Stimulated activated naive CD4-positive, alpha-beta T cell (primary cell): ENCODE measurements at regions not wholly inside any gene's neighbourhood (a gene's known extent, or its start where the extent isn't known, plus 50 kb on each side); places are given as distances from the start of the nearest gene placed in this dataset.

Experiments
- DNase-seq, 6 experiments: peaks; one replicate each; lab custom pipeline; 2025; lab: John Stamatoyannopoulos, UW

- no peak for DNase-seq
Measured at GRCh38 chr14:101004176-101004575, 100.7 kb upstream of the RTL1 start.

- DNase-seq, result no peak
Measured at GRCh38 chr14:101004954-101005353, 101.4 kb upstream of the RTL1 start.

- DNase-seq, result no peak
Measured at GRCh38 chr14:101005447-101005846, 101.9 kb upstream of the RTL1 start.

- DNase-seq, result no peak
Measured at GRCh38 chr14:101006008-101006407, 102.5 kb upstream of the RTL1 start.

- no peak for DNase-seq
Measured at GRCh38 chr14:101007004-101007614, 103.6 kb upstream of the RTL1 start.

- no peak for DNase-seq
Measured at GRCh38 chr14:101007765-101008164, 104.2 kb upstream of the RTL1 start.

- DNase-seq, result no peak
Measured at GRCh38 chr14:101008196-101008595, 104.7 kb upstream of the RTL1 start.

GRCh38 chr14:101008631-101009336 is 105.3 kb upstream of the RTL1 start:
- DNase-seq, result no peak

- no peak for DNase-seq
Measured at GRCh38 chr14:101009531-101009930, 106.0 kb upstream of the RTL1 start.

- DNase-seq, result no peak
Measured at GRCh38 chr14:101010293-101010692, 106.8 kb upstream of the RTL1 start.

GRCh38 chr14:101010835-101011234 is 107.3 kb upstream of the RTL1 start:
- no peak for DNase-seq

GRCh38 chr14:101017209-101017608 is 113.7 kb upstream of the RTL1 start:
- no peak for DNase-seq

GRCh38 chr14:101017806-101018560 is 114.5 kb upstream of the RTL1 start:
- DNase-seq, result no peak

- no peak for DNase-seq
Measured at GRCh38 chr14:101018561-101019290, 115.2 kb upstream of the RTL1 start.

- DNase-seq, result no peak
Measured at GRCh38 chr14:101019541-101019940, 116.0 kb upstream of the RTL1 start.

- no peak for DNase-seq
Measured at GRCh38 chr14:101019990-101020710, 116.6 kb upstream of the RTL1 start.

GRCh38 chr14:101020834-101021370 is 117.4 kb upstream of the RTL1 start:
- DNase-seq, result no peak

GRCh38 chr14:101022121-101022520 is 118.6 kb upstream of the RTL1 start:
- DNase-seq, result no peak

- DNase-seq, result no peak
Measured at GRCh38 chr14:101022916-101023435, 119.5 kb upstream of the RTL1 start.

- DNase-seq, result no peak
Measured at GRCh38 chr14:101024686-101025085, 121.2 kb upstream of the RTL1 start.

- DNase-seq, result no peak
Measured at GRCh38 chr14:101025131-101025530, 121.6 kb upstream of the RTL1 start.
